Ishikawa (cell line): ENCODE measurements at regions not wholly inside any gene's neighbourhood (a gene's known extent, or its start where the extent isn't known, plus 50 kb on each side); places are given as distances from the start of the nearest gene placed in this dataset.

Experiments
- EP300 ChIP-seq: IDR thresholded peaks from 2 replicates; pipeline ENCODE4 v1.6.1; 2012; ENCODE audit warnings: borderline replicate concordance
- NFIC ChIP-seq: IDR thresholded peaks from 2 replicates; pipeline ENCODE4 v1.6.1; 2012
- RAD21 ChIP-seq: IDR thresholded peaks from 2 replicates; pipeline ENCODE4 v1.6.1; 2012; ENCODE audit warnings: low read depth
- TEAD4 ChIP-seq: IDR thresholded peaks from 2 replicates; pipeline ENCODE4 v1.6.1; 2012
- YY1 ChIP-seq: IDR thresholded peaks from 2 replicates; pipeline ENCODE4 v1.6.1; 2012; ENCODE audit warnings: low read depth
- TF ChIP-seq, protein P1 (sequence below): IDR thresholded peaks from 2 replicates; pipeline ENCODE4 v1.6.1; 2012

DNA sequence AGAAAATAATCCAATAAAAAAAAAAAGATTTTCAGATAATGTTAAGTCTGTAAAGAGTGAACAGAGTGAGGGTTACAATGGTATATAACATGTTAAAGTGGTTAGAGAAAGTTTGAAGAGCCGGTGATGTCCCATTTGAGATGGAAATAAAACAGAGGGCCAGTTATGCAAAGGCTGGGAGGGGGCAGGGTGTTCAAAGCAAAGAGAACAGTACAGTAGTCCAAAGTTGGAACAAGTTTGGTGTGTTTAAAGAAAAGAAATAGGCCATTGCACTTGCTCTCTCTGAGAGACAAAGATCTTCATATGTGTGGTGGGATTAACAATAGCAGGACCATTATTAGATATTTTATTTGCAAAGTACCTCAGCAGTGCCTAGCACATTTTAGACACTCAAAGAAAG, 179.5 kb upstream of the PKN2 start:
- TF ChIP-seq TEAD4 (no peak), YY1 (no peak), NFIC (no peak), RAD21 (no peak), EP300 (no peak)
- TF ChIP-seq, protein P1, sequence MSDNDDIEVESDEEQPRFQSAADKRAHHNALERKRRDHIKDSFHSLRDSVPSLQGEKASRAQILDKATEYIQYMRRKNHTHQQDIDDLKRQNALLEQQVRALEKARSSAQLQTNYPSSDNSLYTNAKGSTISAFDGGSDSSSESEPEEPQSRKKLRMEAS, result no peak
